DND-41 (cell line): ENCODE measurements at regions not wholly inside any gene's neighbourhood (a gene's known extent, or its start where the extent isn't known, plus 50 kb on each side); places are given as distances from the start of the nearest gene placed in this dataset.

ENCODE experiments used
- EZH2 ChIP-seq: IDR thresholded peaks from 3 replicates; pipeline ENCODE4 v1.6.1; 2012; ENCODE audit warnings: borderline replicate concordance, low read depth, mild to moderate bottlenecking, moderate library complexity, low read length, inconsistent platforms; ENCODE audit not compliant: severe bottlenecking
- TF ChIP-seq, protein P1 (sequence below): IDR thresholded peaks from 2 replicates; pipeline ENCODE4 v1.5.1; 2012; ENCODE audit warnings: borderline replicate concordance, low read length, moderate library complexity, mild to moderate bottlenecking; ENCODE audit not compliant: poor library complexity, severe bottlenecking; ENCODE audit errors: extremely low read depth

DNA sequence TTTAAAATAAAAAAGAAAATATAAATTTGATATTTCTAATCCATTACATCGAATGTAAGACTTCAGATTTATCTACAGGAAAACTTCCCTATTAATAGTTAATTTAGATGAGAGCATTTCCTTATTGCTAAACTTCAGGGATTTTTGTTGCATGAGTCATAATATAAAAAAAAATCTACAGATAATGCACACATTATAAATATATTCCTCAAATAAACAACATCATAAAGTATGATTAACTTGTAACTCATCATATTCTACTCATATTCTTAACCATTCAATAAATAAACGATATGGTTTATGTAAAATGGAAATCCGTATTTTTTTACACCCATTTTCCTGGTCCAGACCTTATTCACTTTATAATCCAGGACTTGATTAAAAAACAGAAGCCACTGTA lies 477.0 kb downstream of the EPHA3 start:
- TF ChIP-seq, protein P1, sequence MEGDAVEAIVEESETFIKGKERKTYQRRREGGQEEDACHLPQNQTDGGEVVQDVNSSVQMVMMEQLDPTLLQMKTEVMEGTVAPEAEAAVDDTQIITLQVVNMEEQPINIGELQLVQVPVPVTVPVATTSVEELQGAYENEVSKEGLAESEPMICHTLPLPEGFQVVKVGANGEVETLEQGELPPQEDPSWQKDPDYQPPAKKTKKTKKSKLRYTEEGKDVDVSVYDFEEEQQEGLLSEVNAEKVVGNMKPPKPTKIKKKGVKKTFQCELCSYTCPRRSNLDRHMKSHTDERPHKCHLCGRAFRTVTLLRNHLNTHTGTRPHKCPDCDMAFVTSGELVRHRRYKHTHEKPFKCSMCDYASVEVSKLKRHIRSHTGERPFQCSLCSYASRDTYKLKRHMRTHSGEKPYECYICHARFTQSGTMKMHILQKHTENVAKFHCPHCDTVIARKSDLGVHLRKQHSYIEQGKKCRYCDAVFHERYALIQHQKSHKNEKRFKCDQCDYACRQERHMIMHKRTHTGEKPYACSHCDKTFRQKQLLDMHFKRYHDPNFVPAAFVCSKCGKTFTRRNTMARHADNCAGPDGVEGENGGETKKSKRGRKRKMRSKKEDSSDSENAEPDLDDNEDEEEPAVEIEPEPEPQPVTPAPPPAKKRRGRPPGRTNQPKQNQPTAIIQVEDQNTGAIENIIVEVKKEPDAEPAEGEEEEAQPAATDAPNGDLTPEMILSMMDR, result no peak
- TF ChIP-seq EZH2, result no peak
